ENCODE measurements at regions not wholly inside any gene's neighbourhood (a gene's known extent, or its start where the extent isn't known, plus 50 kb on each side); places are given as distances from the start of the nearest gene placed in this dataset.

DNA sequence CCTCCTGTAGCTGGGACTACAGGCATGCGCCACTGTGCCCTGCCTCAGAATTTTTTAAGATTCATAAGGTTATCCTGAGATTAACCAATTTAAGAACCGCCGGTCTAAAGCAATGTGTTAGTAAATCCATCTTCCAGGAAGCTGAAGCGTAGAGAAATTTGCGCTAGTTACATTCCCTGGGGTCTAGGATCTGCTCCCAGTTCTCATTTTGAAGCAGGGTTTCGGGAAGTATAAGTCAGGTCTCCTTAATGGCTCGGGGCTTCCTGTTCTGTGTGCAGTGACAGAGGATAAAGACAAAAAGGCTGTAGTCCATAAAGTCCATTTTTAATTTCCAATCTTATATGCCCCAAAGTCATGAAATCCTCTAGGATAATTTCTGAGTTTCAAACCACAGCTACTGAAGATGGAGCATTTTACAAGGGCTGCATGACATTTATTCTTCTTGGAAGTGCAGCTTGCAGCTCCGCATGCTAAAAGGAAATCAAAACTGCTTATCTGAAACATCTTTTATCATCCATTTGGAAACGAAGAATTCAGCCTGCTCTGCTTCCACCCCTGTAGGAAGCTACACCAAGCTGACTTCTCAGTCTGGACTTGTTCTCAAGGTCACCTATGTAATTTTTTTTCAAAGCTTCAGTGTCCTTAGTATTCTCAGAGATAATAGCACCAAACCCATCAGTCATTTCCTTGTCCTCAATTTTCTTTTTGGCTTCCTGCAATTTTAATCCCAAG is 326.1 kb downstream of the PRL start:
- DNase-seq: no peak

- no peak for DNase-seq
Observed at GRCh38 chr6:21971541-21971940, 325.3 kb downstream of the PRL start.

DNA sequence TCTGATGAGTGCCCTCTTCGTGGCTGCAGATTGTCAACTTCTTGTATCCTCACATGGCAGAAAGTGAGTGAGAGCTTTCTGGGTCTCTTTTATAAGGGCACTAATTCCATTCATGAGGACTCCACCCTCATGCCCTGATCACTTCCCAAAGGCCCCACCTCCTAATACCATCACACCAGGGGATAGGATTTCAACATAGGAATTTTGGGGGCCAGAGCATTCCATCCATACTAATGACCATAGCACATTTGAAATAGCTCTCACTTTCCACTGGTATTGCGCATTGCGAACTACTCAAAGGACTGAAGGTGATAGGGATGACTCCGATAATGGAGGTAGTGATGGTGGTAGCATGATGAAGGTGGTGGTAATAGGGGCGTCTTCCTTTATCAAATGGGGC is 324.3 kb downstream of the PRL start:
- DNase-seq: no peak

- no peak for DNase-seq
Observed at GRCh38 chr6:21977346-21977745, 319.5 kb downstream of the PRL start.

DNA sequence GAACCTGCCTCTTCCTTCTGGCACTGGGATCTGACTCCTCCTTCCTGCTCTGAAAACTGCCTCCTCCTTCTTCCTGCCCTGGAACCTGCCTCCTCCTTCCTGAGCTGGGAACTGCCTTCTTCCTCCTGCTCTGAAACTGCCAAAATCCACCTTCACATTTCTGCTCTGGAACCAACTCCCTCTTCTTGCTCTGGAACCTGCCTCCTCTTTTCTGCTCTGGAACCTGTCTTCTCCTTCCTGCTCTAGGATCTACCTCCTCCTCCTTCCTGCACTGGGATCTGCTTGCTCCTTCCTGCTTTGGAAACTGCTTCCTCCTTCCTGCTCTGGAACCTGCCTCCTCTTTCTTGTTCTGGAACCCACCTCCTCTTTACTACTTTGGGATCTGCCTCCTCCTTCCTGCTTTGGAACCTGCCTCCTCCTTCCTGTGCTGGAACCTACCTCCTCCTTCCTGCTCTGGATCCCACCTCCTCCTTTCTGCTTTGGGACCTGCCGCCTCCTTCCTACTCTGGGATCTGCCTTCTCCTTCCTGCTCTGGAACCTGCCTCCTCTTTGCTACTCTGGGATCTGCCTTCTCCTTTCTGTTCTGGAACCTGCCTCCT is 315.5 kb downstream of the PRL start:
- no peak for DNase-seq

DNA sequence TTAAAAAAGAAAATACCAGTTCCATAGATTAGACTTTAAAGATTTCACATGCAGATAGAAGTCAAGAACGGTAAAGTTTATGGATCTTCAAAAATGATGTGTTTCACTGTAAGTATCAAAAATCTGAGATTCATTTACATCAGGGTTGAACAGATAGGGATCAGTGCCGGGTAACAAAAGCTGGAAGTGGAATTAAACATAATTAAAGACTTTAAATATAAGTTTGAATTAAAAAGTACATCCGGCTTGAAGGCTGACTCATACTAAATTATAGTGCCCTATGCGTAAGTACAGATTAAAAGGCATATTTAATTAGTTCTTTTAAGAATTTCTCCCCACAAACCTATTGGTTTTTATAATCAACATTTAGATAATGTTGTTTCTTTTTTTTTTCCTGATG is 312.7 kb downstream of the PRL start:
- DNase-seq: no peak

DNA sequence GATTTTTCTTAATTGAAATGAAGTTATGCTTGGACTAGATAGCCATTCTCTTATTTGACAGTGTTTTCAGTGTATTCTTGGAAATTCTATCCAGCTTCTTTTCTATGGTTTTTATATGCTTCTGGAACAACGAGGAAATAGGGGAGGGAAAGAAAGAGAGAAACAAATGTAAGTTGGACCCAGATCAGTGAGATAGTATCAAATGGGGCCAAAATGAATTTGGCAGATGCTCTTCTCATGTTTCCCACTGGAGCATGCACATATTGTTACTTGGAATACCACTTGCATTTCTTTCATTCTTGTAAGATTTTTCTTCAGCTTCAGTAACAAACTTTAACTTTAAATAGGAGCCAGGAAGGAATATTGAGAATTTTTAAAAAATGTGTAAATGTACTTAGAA is 312.3 kb downstream of the PRL start:
- DNase-seq: no peak

- DNase-seq: no peak
Observed at GRCh38 chr6:21985904-21986303, 310.9 kb downstream of the PRL start.

GRCh38 chr6:21986703-21987102 is 310.1 kb downstream of the PRL start:
- no peak for DNase-seq

GRCh38 chr6:21987501-21987957 is 309.3 kb downstream of the PRL start:
- no peak for DNase-seq

DNA sequence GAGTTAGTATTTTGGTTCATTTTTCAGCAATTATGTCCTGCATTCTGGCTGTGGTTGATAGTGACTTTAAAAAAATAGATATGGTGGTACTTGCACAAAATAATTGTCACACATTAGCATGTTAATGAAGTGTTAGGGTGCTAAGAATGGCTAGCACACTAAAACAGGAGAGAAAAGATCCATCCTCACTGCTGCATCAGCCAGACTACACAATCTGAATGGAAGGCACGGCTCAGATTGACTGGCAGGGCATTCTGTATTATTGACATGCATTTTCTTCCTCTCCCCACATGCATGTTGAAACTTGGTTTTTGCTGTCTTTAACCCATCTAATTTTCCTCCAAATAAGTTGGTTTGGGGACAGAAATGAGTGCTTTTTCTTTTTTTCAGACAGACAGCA is 306.3 kb downstream of the PRL start:
- DNase-seq: no peak

DNA sequence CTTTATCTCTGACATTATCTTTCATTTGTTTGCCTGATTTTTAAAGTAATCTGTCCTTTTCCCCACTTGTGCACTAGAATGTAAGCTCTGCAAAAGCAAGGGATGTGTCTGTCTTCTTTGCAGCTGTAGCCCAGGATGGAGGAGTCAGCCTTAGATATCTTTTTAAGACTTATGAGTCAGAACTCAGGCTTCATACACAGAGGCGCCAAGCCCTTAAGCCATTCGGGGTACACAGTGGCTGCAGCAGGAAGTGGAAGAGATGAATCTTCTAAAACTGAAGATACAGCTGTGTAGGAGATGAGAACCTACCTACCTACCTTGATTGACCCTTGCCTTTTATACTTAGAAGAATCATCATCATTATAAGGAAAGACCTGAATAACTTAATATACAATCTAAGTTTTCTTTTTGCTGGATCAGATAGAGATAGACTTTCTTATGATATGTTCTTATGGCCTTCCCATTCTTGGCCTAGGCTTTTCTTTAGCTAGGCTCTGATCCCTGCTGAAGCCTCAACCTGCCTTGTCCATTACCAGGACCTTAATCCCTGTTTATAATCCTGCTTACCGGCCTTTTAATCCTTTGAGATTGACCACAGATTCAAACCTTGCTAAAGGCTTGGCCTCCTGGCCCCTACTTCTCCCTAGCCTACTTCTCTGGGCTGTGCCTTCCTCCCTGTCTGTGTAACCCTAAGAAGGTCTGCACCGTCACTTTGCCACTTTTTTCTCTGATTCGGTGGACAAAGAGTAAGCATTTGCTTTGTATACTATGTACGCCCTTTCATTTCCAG is 304.5 kb downstream of the PRL start:
- DNase-seq: no peak

GRCh38 chr6:21993841-21994240 is 303.0 kb downstream of the PRL start:
- no peak for DNase-seq

- DNase-seq: no peak
Observed at GRCh38 chr6:21994821-21995220, 302.0 kb downstream of the PRL start.

DNA sequence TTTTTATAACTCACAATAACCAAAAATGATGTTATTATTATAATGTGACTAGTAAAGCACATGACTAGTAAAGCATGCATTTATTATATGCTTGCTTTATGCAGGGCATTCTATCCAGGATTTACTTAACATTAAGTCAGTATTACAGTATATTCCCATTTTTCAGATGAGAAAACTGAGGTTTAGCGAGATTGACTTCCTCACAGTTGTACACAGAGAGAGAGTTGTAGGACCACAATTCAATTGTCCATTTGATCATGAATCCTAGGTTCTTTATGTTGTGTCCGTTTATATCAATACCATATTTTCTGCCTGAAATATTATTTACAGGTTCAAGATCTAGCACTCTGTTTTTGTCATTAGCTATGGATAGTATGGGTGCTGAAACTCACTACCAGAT is 301.5 kb downstream of the PRL start:
- no peak for DNase-seq

DNA sequence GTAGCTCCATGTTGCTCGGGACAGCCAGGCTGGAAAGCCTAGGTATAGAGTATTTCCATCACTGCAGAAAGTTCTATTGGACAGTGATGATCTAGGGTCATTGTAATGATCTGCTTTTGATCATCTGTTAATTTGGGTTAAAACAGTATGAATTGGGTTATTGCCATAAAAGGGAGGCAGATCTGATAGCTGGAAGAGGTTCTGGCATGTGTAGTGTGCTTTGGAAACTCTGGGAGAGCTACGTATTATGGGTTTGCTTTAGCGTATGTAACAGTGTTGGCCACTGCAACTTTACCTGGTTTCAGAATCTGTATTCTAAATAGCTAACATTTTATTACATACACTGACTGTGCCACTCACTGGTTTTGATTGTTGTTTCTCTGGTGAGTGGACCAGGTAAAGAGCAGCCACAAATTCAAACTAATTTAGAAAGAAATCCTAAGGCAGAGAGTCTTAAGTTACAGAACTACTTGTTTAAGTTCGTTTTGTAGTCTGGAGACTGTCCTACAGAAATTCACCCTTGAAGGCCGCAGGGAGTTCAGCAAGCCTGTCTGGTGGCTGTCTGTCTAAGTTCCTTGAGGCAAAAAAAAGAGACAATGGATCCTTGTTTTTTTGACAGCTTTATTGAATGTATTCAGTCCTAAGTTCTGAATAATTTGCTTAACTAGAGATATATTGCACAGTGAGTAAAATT is 300.3 kb downstream of the PRL start:
- DNase-seq: no peak

- DNase-seq: no peak
Observed at GRCh38 chr6:21997119-21998037, 299.5 kb downstream of the PRL start.

GRCh38 chr6:21998582-21998981 is 298.3 kb downstream of the PRL start:
- no peak for DNase-seq

GRCh38 chr6:21999012-21999528 is 297.8 kb downstream of the PRL start:
- DNase-seq: no peak

- no peak for DNase-seq
Observed at GRCh38 chr6:21999741-22000140, 297.1 kb downstream of the PRL start.

GRCh38 chr6:22001396-22002027 is 295.3 kb downstream of the PRL start:
- no peak for DNase-seq

DNA sequence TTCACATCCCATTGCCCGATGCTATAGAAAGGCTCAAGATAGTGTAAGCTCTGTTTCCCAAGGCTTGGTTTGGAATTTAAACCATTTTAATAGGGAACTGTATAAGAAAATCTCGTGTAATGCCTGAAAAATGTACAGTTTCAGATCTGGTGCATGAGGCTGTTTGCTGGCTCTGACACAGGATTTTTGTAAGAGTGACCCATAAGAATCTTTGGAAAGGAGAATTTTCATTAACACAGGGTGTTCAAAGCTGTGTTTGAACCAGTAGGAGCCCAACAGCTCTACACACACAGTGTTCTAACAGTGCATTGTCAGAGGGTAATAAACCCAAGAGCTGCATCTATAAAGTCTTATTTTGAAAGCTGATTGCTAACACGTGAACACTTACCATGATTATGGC is 293.5 kb downstream of the PRL start:
- no peak for DNase-seq

Data from NCI-H2107 (cell line).